GM12864 (cell line): ENCODE measurements at regions not wholly inside any gene's neighbourhood (a gene's known extent, or its start where the extent isn't known, plus 50 kb on each side); places are given as distances from the start of the nearest gene placed in this dataset.

ENCODE experiments used
- DNase-seq: peaks from one replicate; pipeline ENCODE4 v3.0.0-alpha.2; 2011; ENCODE audit warnings: low read depth
- H3K4me3 ChIP-seq: 2 replicates; pipeline ENCODE4 v1.5.1; 2011; ENCODE audit warnings: mild to moderate bottlenecking, low read depth, low read length, control low read depth
- TF ChIP-seq, protein P1 (sequence below): IDR thresholded peaks from 2 replicates; pipeline ENCODE4 v1.5.1; 2011; ENCODE audit warnings: low read depth, mild to moderate bottlenecking, moderate library complexity, low read length, control low read depth, inconsistent platforms; ENCODE audit errors: missing control alignments

DNA sequence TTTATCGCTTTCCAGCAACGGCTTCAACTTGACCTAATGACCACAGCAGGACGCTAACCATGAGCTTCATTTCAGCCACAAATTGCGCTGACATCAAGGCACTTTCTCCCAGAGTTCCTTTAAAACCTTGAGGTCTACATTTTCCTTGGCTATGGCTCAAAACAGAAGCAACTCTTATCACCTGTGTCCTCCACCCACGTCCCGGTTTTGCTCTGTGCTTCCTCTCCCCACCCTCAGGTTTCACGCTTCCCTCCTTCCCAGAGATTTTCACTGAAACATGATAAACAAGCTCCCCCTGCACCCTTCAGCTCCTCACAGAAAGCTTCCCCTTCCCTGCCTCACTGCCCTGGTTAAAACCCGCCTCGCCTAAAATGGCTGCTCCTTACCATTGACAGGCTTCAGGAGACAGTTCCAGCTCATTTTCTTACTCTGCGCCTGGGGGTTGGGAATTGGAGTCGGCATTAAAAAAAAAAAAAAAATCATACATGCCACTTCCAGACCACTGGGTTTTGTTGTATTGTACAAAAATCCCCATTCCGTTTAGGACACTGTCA lies 229.5 kb downstream of the UBE3D start:
- DNase-seq = no peak
- no peak overlapping the region for H3K4me3 ChIP-seq
- TF ChIP-seq, protein P1, sequence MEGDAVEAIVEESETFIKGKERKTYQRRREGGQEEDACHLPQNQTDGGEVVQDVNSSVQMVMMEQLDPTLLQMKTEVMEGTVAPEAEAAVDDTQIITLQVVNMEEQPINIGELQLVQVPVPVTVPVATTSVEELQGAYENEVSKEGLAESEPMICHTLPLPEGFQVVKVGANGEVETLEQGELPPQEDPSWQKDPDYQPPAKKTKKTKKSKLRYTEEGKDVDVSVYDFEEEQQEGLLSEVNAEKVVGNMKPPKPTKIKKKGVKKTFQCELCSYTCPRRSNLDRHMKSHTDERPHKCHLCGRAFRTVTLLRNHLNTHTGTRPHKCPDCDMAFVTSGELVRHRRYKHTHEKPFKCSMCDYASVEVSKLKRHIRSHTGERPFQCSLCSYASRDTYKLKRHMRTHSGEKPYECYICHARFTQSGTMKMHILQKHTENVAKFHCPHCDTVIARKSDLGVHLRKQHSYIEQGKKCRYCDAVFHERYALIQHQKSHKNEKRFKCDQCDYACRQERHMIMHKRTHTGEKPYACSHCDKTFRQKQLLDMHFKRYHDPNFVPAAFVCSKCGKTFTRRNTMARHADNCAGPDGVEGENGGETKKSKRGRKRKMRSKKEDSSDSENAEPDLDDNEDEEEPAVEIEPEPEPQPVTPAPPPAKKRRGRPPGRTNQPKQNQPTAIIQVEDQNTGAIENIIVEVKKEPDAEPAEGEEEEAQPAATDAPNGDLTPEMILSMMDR = no peak

- no peak for DNase-seq
- no peak overlapping the region for H3K4me3 ChIP-seq
- TF ChIP-seq, protein P1 = no peak
Measured at GRCh38 chr6:82840571-82840970, 225.1 kb downstream of the UBE3D start.

GRCh38 chr6:82841309-82841708 lies 224.3 kb downstream of the UBE3D start:
- TF ChIP-seq, protein P1 = no peak
- H3K4me3 ChIP-seq = no peak overlapping the region
- no peak for DNase-seq
